Breast epithelium (tissue), 4 donors: ENCODE measurements at regions not wholly inside any gene's neighbourhood (a gene's known extent, or its start where the extent isn't known, plus 50 kb on each side); places are given as distances from the start of the nearest gene placed in this dataset.
"Not testable (repeated sequence)": the region's sequence is repeated elsewhere in the genome, so short reads cannot be mapped to it uniquely, and the experiment has no call there.

Source experiments
- DNase-seq, 2 donors: peaks; one replicate each; pipeline ENCODE4 v3.0.0-alpha.2; 2019; ENCODE audit warnings: low spot score in 2 of 2
- H3K27ac ChIP-seq, 2 donors: fragments of 200-600 bp; sonication (generic) in 1 of 2; one replicate each; pipeline ENCODE4 v1.5.1; 2016 to 2019; ENCODE audit warnings: mild to moderate bottlenecking in 1 of 2
- H3K27me3 ChIP-seq, 2 donors: fragments of 200-600 bp; sonication (generic) in 1 of 2; one replicate each; pipeline versions ENCODE4 v1.5.1 to v1.6.0; 2017 to 2019; ENCODE audit warnings: control low read depth in 1 of 2, mild to moderate bottlenecking in 1 of 2
- H3K36me3 ChIP-seq: fragments of 200-600 bp; one replicate; pipeline ENCODE4 v1.5.1; 2019
- H3K4me1 ChIP-seq, 2 donors: fragments of 200-600 bp; sonication (generic); one replicate each; pipeline ENCODE4 v1.5.1; 2016 to 2019; ENCODE audit warnings: control low read depth in 1 of 2
- H3K4me3 ChIP-seq, 3 donors: fragments of 200-600 bp; sonication (generic); 1 replicate in 2 of 3; 2 replicates in 1 of 3; pipeline ENCODE4 v1.5.1; 2016 to 2019; ENCODE audit warnings: mild to moderate bottlenecking in 3 of 3, moderate library complexity in 2 of 3
- H3K9me3 ChIP-seq, 2 donors: fragments of 200-600 bp; sonication (generic) in 1 of 2; one replicate each; pipeline ENCODE4 v1.5.1; 2016 to 2019; ENCODE audit warnings: control low read depth in 1 of 2
- CTCF ChIP-seq, 3 donors: fragments of 450-650 bp; IDR thresholded peaks; one replicate each; pipeline ENCODE4 v1.5.1; 2016 to 2017; ENCODE audit warnings: antibody characterized with exemption in 3 of 3, mild to moderate bottlenecking in 3 of 3, moderate library complexity in 3 of 3
- POLR2A ChIP-seq: fragments of 450-650 bp; IDR thresholded peaks from one replicate; pipeline ENCODE4 v1.6.1; 2016; ENCODE audit warnings: antibody characterized with exemption, mild to moderate bottlenecking, moderate library complexity
- POLR2AphosphoS5 ChIP-seq, 3 donors: sonication (generic); formaldehyde crosslinking; IDR thresholded peaks; one replicate each; pipeline ENCODE4 v1.6.1; 2017; ENCODE audit warnings: antibody characterized with exemption in 3 of 3
- intact Hi-C: fragments of 100-400 bp; cut with DNase I; formaldehyde crosslinking; loops from one replicate; pipeline ENCODE4 v1.15.1; 2023; ENCODE audit warnings: low total_unique reads

GRCh38 chr20:47988676-47989075 is 203.4 kb upstream of the SULF2 start:
- DNase-seq, result no peak
- H3K36me3 ChIP-seq, result no peaks in the 10 kb centered on the region
- no peaks in the 10 kb centered on the region for H3K27me3 ChIP-seq
- H3K9me3 ChIP-seq, result peaks cover 0 to 10% of the 10 kb centered on the region in 2 donors
- no peak overlapping the region for H3K27ac ChIP-seq
- H3K4me3 ChIP-seq, result no peak overlapping the region
- intact Hi-C loops, result no loop called here
- no peaks in the 10 kb centered on the region for H3K4me1 ChIP-seq
- no peak for TF ChIP-seq CTCF (IDR thresholded peaks at IDR 0.05)
- TF ChIP-seq POLR2AphosphoS5 (IDR thresholded peaks at IDR 0.05), result no peak
- TF ChIP-seq POLR2A, result no peak

DNA sequence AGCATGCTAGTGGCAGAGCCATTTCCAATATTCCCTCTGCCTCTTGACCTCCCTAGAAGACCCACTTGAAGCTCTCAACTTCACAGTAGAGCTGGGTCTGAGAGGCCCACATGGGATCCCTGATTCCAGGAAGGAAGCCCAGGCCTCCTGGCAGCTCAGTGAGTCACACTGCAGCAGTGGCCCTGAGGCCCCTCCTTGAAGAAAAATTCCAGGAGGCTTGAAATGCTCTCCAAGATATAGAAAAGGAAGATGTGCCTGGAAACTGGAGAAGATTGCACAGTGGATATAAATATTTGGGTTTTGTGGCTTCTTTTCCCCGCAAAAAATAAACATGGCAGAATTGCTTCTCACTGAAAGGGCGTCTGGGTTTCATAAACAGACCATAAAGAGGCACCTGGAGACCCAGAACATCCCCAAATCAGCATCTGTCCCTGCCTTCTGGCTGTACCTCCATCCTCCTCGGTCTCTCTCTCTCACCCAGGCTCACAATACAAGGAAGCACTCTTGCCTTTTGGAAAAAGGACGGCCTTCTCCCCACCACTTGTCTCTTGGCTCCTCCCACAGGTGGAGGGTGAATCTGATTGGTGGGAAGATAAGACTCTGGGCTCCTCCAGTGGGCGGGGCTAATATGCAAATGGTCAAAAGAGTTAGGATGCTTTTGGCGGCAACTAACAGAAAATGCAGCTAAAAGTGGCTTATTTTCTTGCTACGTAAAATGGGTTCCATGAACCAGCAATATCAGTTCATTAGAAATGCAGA is 200.0 kb upstream of the SULF2 start:
- Histone ChIP-seq H3K27me3 (no peaks in the 10 kb centered on the region), H3K9me3 (no peaks in the 10 kb centered on the region), H3K36me3 (no peaks in the 10 kb centered on the region), H3K4me3 (no peak overlapping the region), H3K27ac (no peak overlapping the region), H3K4me1 (no peaks in the 10 kb centered on the region)
- intact Hi-C loops, result no loop called here
- no peak for DNase-seq
- TF ChIP-seq POLR2A (no peak), POLR2AphosphoS5 (IDR thresholded peaks at IDR 0.05) (no peak), CTCF (IDR thresholded peaks at IDR 0.05) (no peak)

- Histone ChIP-seq H3K27me3 (no peaks in the 10 kb centered on the region), H3K27ac (no peak overlapping the region), H3K4me1 (no peaks in the 10 kb centered on the region), H3K9me3 (no peaks in the 10 kb centered on the region), H3K36me3 (no peaks in the 10 kb centered on the region), H3K4me3 (no peak overlapping the region)
- no peak for TF ChIP-seq POLR2A
- no peak for TF ChIP-seq POLR2AphosphoS5 (IDR thresholded peaks at IDR 0.05)
- no peak for TF ChIP-seq CTCF (IDR thresholded peaks at IDR 0.05)
- DNase-seq, result no peak
- intact Hi-C loops, result no loop called here
Observed at GRCh38 chr20:47984437-47984836, 199.2 kb upstream of the SULF2 start.

DNA sequence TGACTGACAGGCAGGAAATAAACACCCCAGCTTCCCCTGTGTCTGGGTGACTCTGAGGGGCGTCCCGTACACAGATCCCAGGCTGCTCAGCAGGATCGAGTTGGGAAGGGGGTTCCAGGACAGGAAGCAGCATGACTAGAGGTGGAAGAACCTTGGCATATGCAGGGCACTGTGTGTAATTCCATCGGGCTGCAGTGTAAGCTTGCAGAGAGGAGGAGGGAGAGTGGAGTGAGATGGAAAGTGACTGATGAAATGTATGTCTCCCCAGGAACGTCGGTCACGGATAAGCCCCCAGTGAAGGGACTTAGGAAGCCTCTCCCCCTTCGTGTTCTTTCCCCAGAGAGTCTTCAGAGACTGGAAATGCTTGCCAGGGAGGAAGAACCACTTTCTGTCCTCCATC is 198.4 kb upstream of the SULF2 start:
- H3K4me3 ChIP-seq, H3K4me1 ChIP-seq, intact Hi-C loops, H3K27me3 ChIP-seq, DNase-seq, H3K9me3 ChIP-seq, H3K36me3 ChIP-seq, H3K27ac ChIP-seq: not testable (repeated sequence)

GRCh38 chr20:47982574-47983360 is 197.5 kb upstream of the SULF2 start:
- Histone ChIP-seq H3K36me3 (no peaks in the 10 kb centered on the region), H3K4me1 (no peaks in the 10 kb centered on the region), H3K9me3 (no peaks in the 10 kb centered on the region), H3K27ac (no peak overlapping the region), H3K4me3 (no peak overlapping the region), H3K27me3 (no peaks in the 10 kb centered on the region)
- intact Hi-C loops, result no loop called here
- DNase-seq, result no peak
- TF ChIP-seq CTCF (IDR thresholded peaks at IDR 0.05), result no peak
- TF ChIP-seq POLR2A, result no peak
- TF ChIP-seq POLR2AphosphoS5 (IDR thresholded peaks at IDR 0.05), result no peak
